ENCODE measurements at regions not wholly inside any gene's neighbourhood (a gene's known extent, or its start where the extent isn't known, plus 50 kb on each side); places are given as distances from the start of the nearest gene placed in this dataset.

- FAIRE-seq = no peak
These were observed 482.5 kb upstream of the FAT3 start for GRCh38 chr11:91742155-91742554.

- no peak for FAIRE-seq
These were observed 493.6 kb upstream of the FAT3 start for GRCh38 chr11:91731051-91731450.

GRCh38 chr11:91730620-91731019, 494.0 kb upstream of the FAT3 start:
- FAIRE-seq = no peak

GRCh38 chr11:91730057-91730456, 494.6 kb upstream of the FAT3 start:
- FAIRE-seq = no peak

GRCh38 chr11:91717169-91717568, 507.4 kb upstream of the FAT3 start:
- no peak for FAIRE-seq

GRCh38 chr11:91707652-91708482, 516.8 kb upstream of the FAT3 start:
- FAIRE-seq = no peak

- no peak for FAIRE-seq
These were observed 521.6 kb upstream of the FAT3 start for GRCh38 chr11:91703042-91703441.

- FAIRE-seq = no peak
These were observed 523.8 kb upstream of the FAT3 start for GRCh38 chr11:91700854-91701253.

GRCh38 chr11:91698845-91699244, 525.8 kb upstream of the FAT3 start:
- FAIRE-seq = no peak

GRCh38 chr11:91694331-91694730, 530.3 kb upstream of the FAT3 start:
- FAIRE-seq = no peak

- no peak for FAIRE-seq
These were observed 532.7 kb upstream of the FAT3 start for GRCh38 chr11:91691872-91692271.

GRCh38 chr11:91688672-91689071, 535.9 kb upstream of the FAT3 start:
- FAIRE-seq = no peak

- no peak for FAIRE-seq
These were observed 537.9 kb upstream of the FAT3 start for GRCh38 chr11:91686700-91687099.

- no peak for FAIRE-seq
These were observed 538.3 kb upstream of the FAT3 start for GRCh38 chr11:91686281-91686680.

- FAIRE-seq = no peak
These were observed 550.9 kb upstream of the FAT3 start for GRCh38 chr11:91673705-91674104.

- no peak for FAIRE-seq
These were observed 560.1 kb upstream of the FAT3 start for GRCh38 chr11:91664521-91664920.

GRCh38 chr11:91660036-91660435, 564.6 kb upstream of the FAT3 start:
- no peak for FAIRE-seq

- no peak for FAIRE-seq
These were observed 569.9 kb upstream of the FAT3 start for GRCh38 chr11:91654686-91655085.

GRCh38 chr11:91653079-91653754, 571.4 kb upstream of the FAT3 start:
- no peak for FAIRE-seq

GRCh38 chr11:91650802-91651201, 573.8 kb upstream of the FAT3 start:
- FAIRE-seq = no peak

- FAIRE-seq = no peak
These were observed 583.5 kb upstream of the FAT3 start for GRCh38 chr11:91641153-91641552.

- no peak for FAIRE-seq
These were observed 585.3 kb upstream of the FAT3 start for GRCh38 chr11:91639359-91639758.

- FAIRE-seq = no peak
These were observed 593.5 kb upstream of the FAT3 start for GRCh38 chr11:91630916-91631673.

GRCh38 chr11:91625495-91625894, 599.1 kb upstream of the FAT3 start:
- no peak for FAIRE-seq

Measured in A204.1 (cell line).